ENCODE measurements at regions not wholly inside any gene's neighbourhood (a gene's known extent, or its start where the extent isn't known, plus 50 kb on each side); places are given as distances from the start of the nearest gene placed in this dataset.

DNA sequence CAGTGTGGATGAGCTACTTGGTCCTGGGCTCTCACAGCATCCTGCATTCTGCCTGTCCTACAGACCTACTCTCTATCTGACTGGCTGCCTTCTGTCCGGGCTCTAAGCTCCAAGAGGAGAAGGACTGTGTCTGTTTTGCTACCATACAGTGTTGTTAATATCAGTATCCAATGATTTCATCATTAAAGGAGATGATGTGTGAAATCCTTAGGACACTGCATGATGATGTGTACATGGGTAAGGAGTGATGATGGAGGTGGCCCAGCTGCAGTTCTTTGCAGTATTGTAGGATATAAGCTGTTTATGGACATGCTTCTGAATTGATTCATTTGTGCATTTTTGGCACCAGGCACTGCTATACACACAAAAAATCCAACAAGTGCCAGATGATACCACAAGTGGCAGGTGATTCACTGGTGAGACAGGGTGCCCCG lies 536.9 kb upstream of the CDH11 start (continued):
- no peak for TF ChIP-seq TCF7L2 (IDR thresholded peaks at IDR 0.05; ENCODE audit: borderline replicate concordance, extremely low read depth, insufficient read depth, insufficient read length)
- TF ChIP-seq FOSL1 (IDR thresholded peaks at IDR 0.05; ENCODE audit: low read depth) = no peak

DNA sequence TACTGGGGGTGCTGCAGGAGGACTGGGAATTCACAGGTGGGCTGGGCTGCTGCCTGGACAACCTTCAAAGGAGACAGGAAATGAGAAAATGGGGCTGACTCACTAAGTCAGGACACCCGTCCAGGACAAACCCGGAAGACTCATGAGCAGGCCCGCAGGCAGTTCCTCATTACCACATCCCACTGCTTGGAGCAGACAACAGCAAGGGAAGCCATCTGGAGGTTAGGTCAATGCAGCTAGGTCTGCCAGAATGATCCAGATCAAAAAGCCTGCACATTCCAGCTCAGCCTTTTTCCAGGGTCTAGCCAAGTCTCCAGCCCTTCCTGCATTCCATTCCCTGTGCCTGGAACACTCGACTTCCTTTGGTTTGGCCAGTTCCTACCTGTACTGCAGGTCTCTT lies 536.5 kb upstream of the CDH11 start:
- intact Hi-C loops (cut with micrococcal nuclease) = no loop called here
- H3K4me3 ChIP-seq (replicated peaks in 1 of 2; ENCODE audit: low read depth in 1 of 2, low read length in 2 of 2) = no peak overlapping the region
- no peaks in the 10 kb centered on the region for H3K27me3 ChIP-seq (ENCODE audit: insufficient read depth, low read length)
- no peak overlapping the region for H2AFZ ChIP-seq (ENCODE audit: low read depth, low read length, poor library complexity, severe bottlenecking)
- ATAC-seq (no peak), DNase-seq (ENCODE audit: low read depth, low spot score) (no peak)
- H4K20me1 ChIP-seq (ENCODE audit: insufficient read depth) = no peaks in the 10 kb centered on the region
- no peaks in the 10 kb centered on the region for H3K36me3 ChIP-seq (ENCODE audit: control insufficient read depth in 1 of 2, insufficient read depth in 2 of 2, low read length in 2 of 2)
- no peak overlapping the region for H3K4me2 ChIP-seq (ENCODE audit: low read length)
- ChIA-PET RAD21 (ENCODE audit: low non-redundant PET in 1 of 2, low total read pairs in 2 of 2, uncharacterized antibody in 2 of 2, unreplicated experiment in 2 of 2) (no interaction called here), POLR2A (no interaction called here), CTCF (no interaction called here)
- no peak overlapping the region for H3K27ac ChIP-seq (ENCODE audit: low read depth, low read length)
- H3K9me3 ChIP-seq (ENCODE audit: control insufficient read depth in 1 of 2, insufficient read depth in 1 of 2, low read depth in 1 of 2, low read length in 2 of 2) = no peaks in the 10 kb centered on the region; a peak in 1 of 4 replicates
- no peaks in the 10 kb centered on the region for H3K79me2 ChIP-seq (ENCODE audit: insufficient read depth, low read length)
- no peaks in the 10 kb centered on the region for H3K9me2 ChIP-seq (ENCODE audit: insufficient read depth)
- H3K4me1 ChIP-seq (ENCODE audit: control insufficient read depth in 1 of 2, insufficient read depth in 2 of 2, low read length in 2 of 2) = no peaks in the 10 kb centered on the region
- TF ChIP-seq, protein P1, sequence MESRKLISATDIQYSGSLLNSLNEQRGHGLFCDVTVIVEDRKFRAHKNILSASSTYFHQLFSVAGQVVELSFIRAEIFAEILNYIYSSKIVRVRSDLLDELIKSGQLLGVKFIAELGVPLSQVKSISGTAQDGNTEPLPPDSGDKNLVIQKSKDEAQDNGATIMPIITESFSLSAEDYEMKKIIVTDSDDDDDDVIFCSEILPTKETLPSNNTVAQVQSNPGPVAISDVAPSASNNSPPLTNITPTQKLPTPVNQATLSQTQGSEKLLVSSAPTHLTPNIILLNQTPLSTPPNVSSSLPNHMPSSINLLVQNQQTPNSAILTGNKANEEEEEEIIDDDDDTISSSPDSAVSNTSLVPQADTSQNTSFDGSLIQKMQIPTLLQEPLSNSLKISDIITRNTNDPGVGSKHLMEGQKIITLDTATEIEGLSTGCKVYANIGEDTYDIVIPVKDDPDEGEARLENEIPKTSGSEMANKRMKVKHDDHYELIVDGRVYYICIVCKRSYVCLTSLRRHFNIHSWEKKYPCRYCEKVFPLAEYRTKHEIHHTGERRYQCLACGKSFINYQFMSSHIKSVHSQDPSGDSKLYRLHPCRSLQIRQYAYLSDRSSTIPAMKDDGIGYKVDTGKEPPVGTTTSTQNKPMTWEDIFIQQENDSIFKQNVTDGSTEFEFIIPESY (IDR thresholded peaks at IDR 0.05; ENCODE audit: extremely low read depth, insufficient replicate concordance, low read length) = no peak
- TF ChIP-seq, protein P2, sequence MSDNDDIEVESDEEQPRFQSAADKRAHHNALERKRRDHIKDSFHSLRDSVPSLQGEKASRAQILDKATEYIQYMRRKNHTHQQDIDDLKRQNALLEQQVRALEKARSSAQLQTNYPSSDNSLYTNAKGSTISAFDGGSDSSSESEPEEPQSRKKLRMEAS (IDR thresholded peaks at IDR 0.05) = no peak
- no peak for TF ChIP-seq ZNF274 (IDR thresholded peaks at IDR 0.05; ENCODE audit: low read depth, low read length)
- no peak for TF ChIP-seq RAD21 (IDR thresholded peaks at IDR 0.05; ENCODE audit: low read depth)
- TF ChIP-seq SRF (IDR thresholded peaks at IDR 0.05; ENCODE audit: low read depth) = no peak
- TF ChIP-seq EGR1 (IDR thresholded peaks at IDR 0.05; ENCODE audit: low read depth) = no peak
- no peak for TF ChIP-seq YY1 (IDR thresholded peaks at IDR 0.05; ENCODE audit: extremely low read depth, insufficient replicate concordance, low read depth, low read length)
- TF ChIP-seq SIN3A (IDR thresholded peaks at IDR 0.05; ENCODE audit: low read depth) = no peak
- TF ChIP-seq ZFX (IDR thresholded peaks at IDR 0.05) = no peak
- no peak for TF ChIP-seq POLR2AphosphoS5 (IDR thresholded peaks at IDR 0.05; ENCODE audit: low read depth, low read length)
- no peak for TF ChIP-seq FOSL1 (IDR thresholded peaks at IDR 0.05; ENCODE audit: low read depth)
- TF ChIP-seq, protein P3, sequence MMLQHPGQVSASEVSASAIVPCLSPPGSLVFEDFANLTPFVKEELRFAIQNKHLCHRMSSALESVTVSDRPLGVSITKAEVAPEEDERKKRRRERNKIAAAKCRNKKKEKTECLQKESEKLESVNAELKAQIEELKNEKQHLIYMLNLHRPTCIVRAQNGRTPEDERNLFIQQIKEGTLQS (IDR thresholded peaks at IDR 0.05) = no peak
- no peak for TF ChIP-seq ELF1 (IDR thresholded peaks at IDR 0.05; ENCODE audit: borderline replicate concordance, low read depth)
- no peak for TF ChIP-seq POLR2A (IDR thresholded peaks at IDR 0.05; ENCODE audit: borderline replicate concordance, extremely low read depth, insufficient read depth, insufficient read length)
- TF ChIP-seq TCF7L2 (IDR thresholded peaks at IDR 0.05; ENCODE audit: borderline replicate concordance, extremely low read depth, insufficient read depth, insufficient read length) = no peak
- no peak for TF ChIP-seq JUND (IDR thresholded peaks at IDR 0.05)
- no TSS peak for BruUV-seq (replicated peaks)
- no peak overlapping the region for H3K9ac ChIP-seq (ENCODE audit: low read length)
